ENCODE measurements at regions not wholly inside any gene's neighbourhood (a gene's known extent, or its start where the extent isn't known, plus 50 kb on each side); places are given as distances from the start of the nearest gene placed in this dataset.

GRCh38 chr4:141563723-141564122 lies 72.7 kb upstream of the IL15 start:
- no peak for TF ChIP-seq ESRRA (IDR thresholded peaks at IDR 0.05; ENCODE audit: borderline replicate concordance, low read length)
- TF ChIP-seq CTCF (IDR thresholded peaks at IDR 0.05): no peak
- no peak for TF ChIP-seq RAD21 (conservative IDR thresholded peaks at IDR 0.05 in 1 of 2, IDR thresholded peaks at IDR 0.05 in 1 of 2)
- TF ChIP-seq POLR2A (IDR thresholded peaks at IDR 0.05; ENCODE audit: low read length): no peak
